ENCODE measurements at regions not wholly inside any gene's neighbourhood (a gene's known extent, or its start where the extent isn't known, plus 50 kb on each side); places are given as distances from the start of the nearest gene placed in this dataset.

DNA sequence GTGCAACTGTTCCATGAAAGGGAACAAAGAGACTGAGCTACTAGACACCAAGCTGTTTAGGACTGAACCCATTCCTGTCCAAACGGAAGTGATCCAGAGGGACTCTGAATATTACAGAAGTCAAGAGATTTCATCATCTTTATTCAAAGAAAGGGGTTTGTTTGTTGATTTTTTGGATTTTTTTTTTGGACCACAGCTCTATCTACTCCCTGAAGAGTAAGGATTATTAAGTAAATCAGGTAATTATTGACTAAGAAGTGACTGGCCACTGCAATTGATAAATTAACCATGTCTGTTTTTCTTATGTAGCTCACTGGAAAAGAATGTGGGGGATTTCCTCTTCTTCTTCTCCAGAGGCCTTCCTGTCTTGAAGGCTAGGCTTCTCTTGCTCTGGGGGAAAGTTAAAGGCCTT is 146.6 kb upstream of the TPM1 start:
- Histone ChIP-seq H3K9me3 (no peaks in the 10 kb centered on the region), H3K27ac (peak overlapping the region in 4 of 8 donors; percentile 21 to 51 (median 32)), H3K4me3 (no peak overlapping the region), H3K27me3 (replicated peaks in 1 of 7) (peaks cover 0 to 44% (median 4%) of the 10 kb centered on the region in 7 donors), H3K4me1 (peaks cover 0 to 17% (median 2%) of the 10 kb centered on the region in 6 donors), H3K36me3 (no peaks in the 10 kb centered on the region)
- no peak for TF ChIP-seq POLR2A (IDR thresholded peaks at IDR 0.05)
- TF ChIP-seq, protein P1, sequence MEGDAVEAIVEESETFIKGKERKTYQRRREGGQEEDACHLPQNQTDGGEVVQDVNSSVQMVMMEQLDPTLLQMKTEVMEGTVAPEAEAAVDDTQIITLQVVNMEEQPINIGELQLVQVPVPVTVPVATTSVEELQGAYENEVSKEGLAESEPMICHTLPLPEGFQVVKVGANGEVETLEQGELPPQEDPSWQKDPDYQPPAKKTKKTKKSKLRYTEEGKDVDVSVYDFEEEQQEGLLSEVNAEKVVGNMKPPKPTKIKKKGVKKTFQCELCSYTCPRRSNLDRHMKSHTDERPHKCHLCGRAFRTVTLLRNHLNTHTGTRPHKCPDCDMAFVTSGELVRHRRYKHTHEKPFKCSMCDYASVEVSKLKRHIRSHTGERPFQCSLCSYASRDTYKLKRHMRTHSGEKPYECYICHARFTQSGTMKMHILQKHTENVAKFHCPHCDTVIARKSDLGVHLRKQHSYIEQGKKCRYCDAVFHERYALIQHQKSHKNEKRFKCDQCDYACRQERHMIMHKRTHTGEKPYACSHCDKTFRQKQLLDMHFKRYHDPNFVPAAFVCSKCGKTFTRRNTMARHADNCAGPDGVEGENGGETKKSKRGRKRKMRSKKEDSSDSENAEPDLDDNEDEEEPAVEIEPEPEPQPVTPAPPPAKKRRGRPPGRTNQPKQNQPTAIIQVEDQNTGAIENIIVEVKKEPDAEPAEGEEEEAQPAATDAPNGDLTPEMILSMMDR (IDR thresholded peaks at IDR 0.05 in 8 of 11, conservative IDR thresholded peaks at IDR 0.05 in 3 of 11): no peak
- TF ChIP-seq POLR2AphosphoS5 (IDR thresholded peaks at IDR 0.05): no peak
- 68 to 83% (median 77%) methylated on average over 1 of the region's 1 CpG for WGBS, 5 donors
- DNase-seq: no peak
- intact Hi-C loops (cut with DNase I; ENCODE audit: low total_unique reads): no loop called here

DNA sequence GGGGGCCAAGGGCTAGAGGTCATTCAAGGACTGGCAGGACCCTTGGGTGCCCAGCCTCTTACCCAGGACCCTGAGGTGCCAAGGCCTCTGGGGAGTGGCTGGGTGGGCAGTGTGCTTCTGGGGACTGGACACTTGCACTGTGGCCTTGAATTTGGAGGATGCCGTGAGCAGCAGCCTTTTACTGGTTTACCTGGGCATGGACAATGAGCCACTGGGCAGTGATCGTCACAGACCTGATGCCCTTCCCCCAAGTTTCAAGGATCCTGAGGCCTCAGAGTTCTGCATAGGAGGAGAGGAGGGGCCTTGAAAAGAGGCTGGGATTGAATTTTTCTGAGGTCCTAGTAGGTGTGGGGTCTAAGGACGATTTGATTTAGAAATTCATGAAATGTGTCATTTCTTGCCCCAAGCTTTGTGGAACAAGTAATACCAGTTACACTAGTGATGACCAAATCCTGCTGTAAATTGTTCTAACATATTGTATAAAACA is 146.1 kb upstream of the TPM1 start:
- H3K36me3 ChIP-seq: no peaks in the 10 kb centered on the region
- H3K4me1 ChIP-seq: peaks cover 0 to 17% (median 2%) of the 10 kb centered on the region in 6 donors
- WGBS, 5 donors: 79 to 93% (median 91%) methylated on average over 3 of the region's 3 CpGs
- intact Hi-C loops (cut with DNase I; ENCODE audit: low total_unique reads): no loop called here
- H3K27ac ChIP-seq: peak overlapping the region in 4 of 8 donors; percentile 21 to 51 (median 32)
- H3K4me3 ChIP-seq: no peak overlapping the region
- peaks cover 0 to 44% (median 4%) of the 10 kb centered on the region in 7 donors for H3K27me3 ChIP-seq (replicated peaks in 1 of 7)
- TF ChIP-seq, protein P1 (IDR thresholded peaks at IDR 0.05 in 8 of 11, conservative IDR thresholded peaks at IDR 0.05 in 3 of 11): no peak
- TF ChIP-seq POLR2A (IDR thresholded peaks at IDR 0.05) (no peak), POLR2AphosphoS5 (IDR thresholded peaks at IDR 0.05) (no peak)
- no peaks in the 10 kb centered on the region for H3K9me3 ChIP-seq
- no peak for DNase-seq

DNA sequence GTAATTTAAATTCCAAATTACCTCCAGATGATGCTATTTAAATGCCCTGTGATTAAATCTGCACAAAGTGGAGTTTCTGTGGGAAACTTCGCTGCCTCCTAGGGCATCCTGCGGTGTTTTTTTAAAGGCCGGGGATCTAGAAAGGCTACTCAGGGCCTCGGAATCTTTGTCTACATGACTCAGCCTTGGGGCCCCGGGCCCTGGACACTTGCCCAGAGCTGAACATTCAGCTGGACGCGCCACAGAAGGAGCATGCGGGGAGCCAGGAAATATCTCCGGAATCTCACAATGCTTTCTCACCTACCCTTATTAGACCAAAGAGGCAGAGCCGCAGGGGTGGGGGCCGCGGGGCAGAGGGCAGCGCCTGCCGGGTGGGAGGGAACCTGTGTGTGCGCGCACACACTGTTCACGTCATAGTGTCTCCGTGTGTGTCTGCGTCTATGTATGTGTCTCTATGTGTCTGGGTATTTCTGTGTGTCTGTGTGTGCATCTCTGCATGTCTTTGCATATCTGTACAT is 145.5 kb upstream of the TPM1 start:
- Histone ChIP-seq H3K9me3 (no peaks in the 10 kb centered on the region), H3K4me1 (peaks cover 0 to 17% (median 2%) of the 10 kb centered on the region in 6 donors), H3K36me3 (no peaks in the 10 kb centered on the region), H3K27ac (peak overlapping the region in 2 of 8 donors; percentile 21 to 51), H3K27me3 (replicated peaks in 1 of 7) (peaks cover 0 to 38% (median 0%) of the 10 kb centered on the region in 7 donors), H3K4me3 (no peak overlapping the region)
- TF ChIP-seq POLR2AphosphoS5 (IDR thresholded peaks at IDR 0.05): peak in 2 of 3 donors; percentile 20 to 35
- TF ChIP-seq POLR2A (IDR thresholded peaks at IDR 0.05): no peak
- TF ChIP-seq, protein P1 (IDR thresholded peaks at IDR 0.05 in 8 of 11, conservative IDR thresholded peaks at IDR 0.05 in 3 of 11): no peak
- no peak for DNase-seq
- 51 to 88% (median 61%) methylated on average over 14 to 19 of the region's 19 CpGs for WGBS, 5 donors
- intact Hi-C loops (cut with DNase I; ENCODE audit: low total_unique reads): no loop called here

DNA sequence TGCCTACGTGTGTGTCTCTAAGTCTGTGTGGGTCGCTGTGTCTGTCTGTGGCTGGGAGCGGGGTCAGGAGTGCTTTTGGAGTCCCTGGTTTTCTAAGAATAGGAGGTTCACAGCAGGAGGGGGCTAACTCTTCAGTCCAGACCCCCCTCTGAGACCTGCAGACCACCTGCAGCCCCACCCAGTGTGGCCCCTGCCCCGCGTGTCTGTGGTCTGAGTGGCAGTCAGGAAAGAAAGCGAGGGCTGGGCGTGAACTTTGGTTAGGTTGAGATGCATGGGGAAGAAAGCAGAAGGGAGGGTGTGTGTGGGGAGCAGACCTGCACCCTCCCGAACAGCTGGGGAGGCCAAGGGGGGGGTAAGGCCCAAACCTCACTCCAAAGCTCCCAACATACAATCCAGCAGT is 144.9 kb upstream of the TPM1 start:
- Histone ChIP-seq H3K9me3 (no peaks in the 10 kb centered on the region), H3K36me3 (no peaks in the 10 kb centered on the region), H3K27me3 (replicated peaks in 1 of 7) (peaks cover 0 to 37% (median 0%) of the 10 kb centered on the region in 7 donors), H3K4me1 (peaks cover 0 to 17% (median 2%) of the 10 kb centered on the region in 6 donors), H3K27ac (no peak overlapping the region), H3K4me3 (no peak overlapping the region)
- no peak for TF ChIP-seq POLR2AphosphoS5 (IDR thresholded peaks at IDR 0.05)
- TF ChIP-seq POLR2A (IDR thresholded peaks at IDR 0.05): no peak
- TF ChIP-seq, protein P1 (IDR thresholded peaks at IDR 0.05 in 8 of 11, conservative IDR thresholded peaks at IDR 0.05 in 3 of 11): no peak
- intact Hi-C loops (cut with DNase I; ENCODE audit: low total_unique reads): no loop called here
- no peak for DNase-seq
- 78 to 84% (median 82%) methylated on average over 7 to 8 of the region's 8 CpGs for WGBS, 5 donors
